MM.1S (cell line): ENCODE measurements at regions not wholly inside any gene's neighbourhood (a gene's known extent, or its start where the extent isn't known, plus 50 kb on each side); places are given as distances from the start of the nearest gene placed in this dataset.
"Not testable (repeated sequence)": the region's sequence is repeated elsewhere in the genome, so short reads cannot be mapped to it uniquely, and the experiment has no call there.

Experiments
- DNase-seq: peaks from one replicate; pipeline ENCODE4 v3.0.0-alpha.2; 2015
- H2AFZ ChIP-seq: fragments of 300-600 bp; sonication (generic); 2 replicates; pipeline ENCODE4 v1.6.0; 2016; ENCODE audit warnings: antibody characterized with exemption, low read length
- H3F3A ChIP-seq: fragments of 300-600 bp; sonication (generic); 2 replicates; pipeline ENCODE4 v1.6.1; 2016; ENCODE audit warnings: mild to moderate bottlenecking, antibody characterized with exemption, low read length, moderate library complexity, mixed read lengths; ENCODE audit not compliant: insufficient read depth
- H3K27ac ChIP-seq: fragments of 300-600 bp; sonication (generic); 2 replicates; pipeline ENCODE4 v1.5.1; 2016; ENCODE audit warnings: mild to moderate bottlenecking, low read length
- H3K27me3 ChIP-seq: fragments of 300-600 bp; sonication (generic); replicated peaks from 2 replicates; pipeline ENCODE4 v1.6.0; 2016; ENCODE audit warnings: low read length; ENCODE audit not compliant: insufficient read depth
- H3K36me3 ChIP-seq: fragments of 300-600 bp; sonication (generic); replicated peaks from 2 replicates; pipeline ENCODE4 v1.6.1; 2016; ENCODE audit warnings: mild to moderate bottlenecking, low read length, mixed read lengths; ENCODE audit not compliant: insufficient read depth
- H3K4me1 ChIP-seq: fragments of 300-600 bp; sonication (generic); 2 replicates; pipeline ENCODE4 v1.6.1; 2016; ENCODE audit warnings: low read length, mixed read lengths
- H3K4me2 ChIP-seq: fragments of 300-600 bp; sonication (generic); 2 replicates; pipeline ENCODE4 v1.6.0; 2016; ENCODE audit warnings: low read depth, low read length
- H3K4me3 ChIP-seq: fragments of 300-600 bp; sonication (generic); 2 replicates; pipeline ENCODE4 v1.5.1; 2016; ENCODE audit warnings: low read length, mixed read lengths
- H3K79me2 ChIP-seq: fragments of 300-600 bp; sonication (generic); 2 replicates; pipeline ENCODE4 v1.6.1; 2016; ENCODE audit warnings: mixed run types, low read length, mixed read lengths
- H3K9ac ChIP-seq: fragments of 300-600 bp; sonication (generic); 2 replicates; pipeline ENCODE4 v1.6.1; 2016; ENCODE audit warnings: low read length, mixed read lengths
- H3K9me2 ChIP-seq: fragments of 300-600 bp; sonication (generic); replicated peaks from 2 replicates; pipeline ENCODE4 v1.6.1; 2016; ENCODE audit warnings: mild to moderate bottlenecking, low read length, mixed read lengths; ENCODE audit not compliant: insufficient read depth
- H3K9me3 ChIP-seq: fragments of 300-600 bp; sonication (generic); replicated peaks from 2 replicates; pipeline ENCODE4 v1.6.1; 2016; ENCODE audit warnings: mild to moderate bottlenecking, low read length, mixed read lengths; ENCODE audit not compliant: insufficient read depth
- H4K20me1 ChIP-seq: fragments of 300-600 bp; sonication (generic); 2 replicates; pipeline ENCODE4 v1.6.1; 2016; ENCODE audit warnings: mild to moderate bottlenecking, low read length, moderate library complexity, mixed read lengths; ENCODE audit not compliant: insufficient read depth
- CTCF ChIP-seq: fragments of 300-600 bp; sonication (generic); IDR thresholded peaks from 2 replicates; pipeline ENCODE4 v1.5.1; 2016; ENCODE audit warnings: antibody characterized with exemption, low read length, mixed read lengths
- EZH2 ChIP-seq: fragments of 300-600 bp; sonication (generic); optimal IDR thresholded peaks from 2 replicates; pipeline ENCODE3; 2017; ENCODE audit warnings: low read depth, mild to moderate bottlenecking, antibody characterized with exemption, low read length, mixed read lengths
- EZH2phosphoT487 ChIP-seq: fragments of 300-600 bp; sonication (generic); IDR thresholded peaks from 2 replicates; pipeline ENCODE4 v1.6.1; 2018; ENCODE audit warnings: antibody characterized with exemption, low read length

- no peak overlapping the region for H2AFZ ChIP-seq
- H3K4me2 ChIP-seq = no peak overlapping the region
- H3K9ac ChIP-seq = no peak overlapping the region
- H3F3A ChIP-seq = no peaks in the 10 kb centered on the region
- H4K20me1 ChIP-seq = no peaks in the 10 kb centered on the region
- no peak for DNase-seq
- H3K9me3 ChIP-seq = no peaks in the 10 kb centered on the region
- H3K27me3 ChIP-seq = no peaks in the 10 kb centered on the region
- no peak overlapping the region for H3K27ac ChIP-seq
- H3K4me3 ChIP-seq = no peak overlapping the region
- H3K9me2 ChIP-seq = no peaks in the 10 kb centered on the region
- H3K4me1 ChIP-seq = no peaks in the 10 kb centered on the region
- H3K36me3 ChIP-seq = no peaks in the 10 kb centered on the region
- H3K79me2 ChIP-seq = no peaks in the 10 kb centered on the region
- TF ChIP-seq EZH2 (no peak), CTCF (no peak), EZH2phosphoT487 (no peak)
These were observed 634.0 kb downstream of the MAT2B start for GRCh38 chr5:164139423-164139822.

- H3K4me1 ChIP-seq = no peaks in the 10 kb centered on the region
- no peaks in the 10 kb centered on the region for H3K27me3 ChIP-seq
- H3K4me2 ChIP-seq = no peak overlapping the region
- H2AFZ ChIP-seq = no peak overlapping the region
- no peak for TF ChIP-seq EZH2
- TF ChIP-seq EZH2phosphoT487 = no peak
- H3F3A ChIP-seq = no peaks in the 10 kb centered on the region
- H3K79me2 ChIP-seq = no peaks in the 10 kb centered on the region
- no peak overlapping the region for H3K9ac ChIP-seq
- DNase-seq = no peak
- H3K4me3 ChIP-seq = no peak overlapping the region
- no peak overlapping the region for H3K27ac ChIP-seq
- H3K9me2 ChIP-seq = no peaks in the 10 kb centered on the region
- no peaks in the 10 kb centered on the region for H3K9me3 ChIP-seq
- H4K20me1 ChIP-seq = no peaks in the 10 kb centered on the region
- H3K36me3 ChIP-seq = no peaks in the 10 kb centered on the region
These were observed 640.0 kb downstream of the MAT2B start for GRCh38 chr5:164145458-164145857.

DNA sequence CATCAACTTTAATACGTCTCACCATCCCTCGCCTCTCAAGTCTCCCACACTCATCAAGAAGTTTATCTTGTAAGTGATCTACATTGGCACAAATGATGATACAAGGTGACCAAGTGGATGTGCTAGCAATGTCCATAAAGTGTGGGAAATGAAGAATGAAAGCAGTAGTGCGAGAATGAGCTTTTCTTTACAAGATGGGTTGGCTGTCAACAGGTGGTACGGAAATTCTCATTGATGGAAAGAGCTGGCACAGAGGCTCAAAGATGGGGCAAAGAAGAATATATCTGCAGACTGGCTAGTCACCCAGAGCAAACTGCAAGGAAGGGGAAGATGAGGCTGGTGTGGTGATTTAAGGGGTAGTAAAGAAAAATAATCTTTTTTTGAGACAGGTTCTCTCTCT, 640.8 kb downstream of the MAT2B start:
- H3K9me3 ChIP-seq = no peaks in the 10 kb centered on the region
- no peaks in the 10 kb centered on the region; the same call in 1 of the 2 replicates for H4K20me1 ChIP-seq
- no peaks in the 10 kb centered on the region for H3K9me2 ChIP-seq
- H3K4me3 ChIP-seq = no peak overlapping the region
- no peak for DNase-seq
- no peaks in the 10 kb centered on the region for H3K36me3 ChIP-seq
- H3K27ac ChIP-seq = no peak overlapping the region
- no peak overlapping the region for H2AFZ ChIP-seq
- no peaks in the 10 kb centered on the region for H3F3A ChIP-seq
- no peaks in the 10 kb centered on the region for H3K27me3 ChIP-seq
- H3K4me2 ChIP-seq = no peak overlapping the region
- H3K9ac ChIP-seq = no peak overlapping the region
- TF ChIP-seq EZH2phosphoT487 (no peak), EZH2 (no peak), CTCF (no peak)
- H3K4me1 ChIP-seq = no peaks in the 10 kb centered on the region
- H3K79me2 ChIP-seq = no peaks in the 10 kb centered on the region

GRCh38 chr5:164148292-164148691, 642.9 kb downstream of the MAT2B start:
- Histone ChIP-seq H3K4me1 (no peaks in the 10 kb centered on the region), H3K4me3 (no peak overlapping the region), H3K9me2 (no peaks in the 10 kb centered on the region), H3K9me3 (no peaks in the 10 kb centered on the region), H3K36me3 (no peaks in the 10 kb centered on the region), H4K20me1 (no peaks in the 10 kb centered on the region; the same call in 1 of the 2 replicates), H3K27me3 (no peaks in the 10 kb centered on the region), H3K4me2 (no peak overlapping the region), H3K9ac (no peak overlapping the region), H3K27ac (no peak overlapping the region), H3K79me2 (no peaks in the 10 kb centered on the region), H2AFZ (no peak overlapping the region), H3F3A (no peaks in the 10 kb centered on the region)
- DNase-seq = no peak
- TF ChIP-seq CTCF (no peak), EZH2phosphoT487 (no peak), EZH2 (no peak)

GRCh38 chr5:164152539-164152938, 647.1 kb downstream of the MAT2B start:
- DNase-seq, H3K9ac ChIP-seq, H3K79me2 ChIP-seq, H3K9me2 ChIP-seq, H3K4me2 ChIP-seq, H3F3A ChIP-seq, H3K4me1 ChIP-seq, H4K20me1 ChIP-seq, H3K27ac ChIP-seq, H2AFZ ChIP-seq, H3K27me3 ChIP-seq, H3K9me3 ChIP-seq, H3K4me3 ChIP-seq, H3K36me3 ChIP-seq: not testable (repeated sequence)
